ENCODE measurements at regions not wholly inside any gene's neighbourhood (a gene's known extent, or its start where the extent isn't known, plus 50 kb on each side); places are given as distances from the start of the nearest gene placed in this dataset.

GRCh38 chr7:41197769-41198168, 505.1 kb downstream of the INHBA start:
- Histone ChIP-seq H3K4ac (ENCODE audit: low read depth, low read length) (no peak overlapping the region), H3K18ac (ENCODE audit: insufficient read length, low read depth, low read length) (no peak overlapping the region), H4K91ac (ENCODE audit: insufficient read length, low read depth, low read length) (no peak overlapping the region), H4K20me1 (ENCODE audit: control insufficient read depth, insufficient read depth, insufficient read length) (no peaks in the 10 kb centered on the region), H3K27me3 (ENCODE audit: insufficient read depth, low read length) (no peaks in the 10 kb centered on the region), H2BK20ac (ENCODE audit: low read depth, low read length, poor library complexity, severe bottlenecking) (no peak overlapping the region), H3K4me2 (ENCODE audit: insufficient read depth, insufficient read length, low read length) (no peak overlapping the region), H3K23ac (ENCODE audit: insufficient read length, low read depth, low read length) (no peak overlapping the region), H2BK5ac (ENCODE audit: insufficient read length, low read length) (no peak overlapping the region), H3K56ac (ENCODE audit: insufficient read length, low read depth, low read length) (no peak overlapping the region), H2AK5ac (ENCODE audit: insufficient read length, low read length) (no peak overlapping the region), H3K79me1 (ENCODE audit: insufficient read depth, low read depth, low read length, poor library complexity, severe bottlenecking) (no peaks in the 10 kb centered on the region), H3T11ph (ENCODE audit: low read length) (no peak overlapping the region), H2BK120ac (ENCODE audit: low read depth, low read length, poor library complexity, severe bottlenecking) (no peak overlapping the region), H2BK15ac (ENCODE audit: low read depth, low read length) (no peak overlapping the region), H3K4me1 (ENCODE audit: insufficient read depth, low read length) (no peaks in the 10 kb centered on the region), H3K9ac (ENCODE audit: extremely low read depth, insufficient read length, low read length) (no peak overlapping the region), H4K5ac (ENCODE audit: insufficient read length, low read depth, low read length) (no peak overlapping the region), H2BK12ac (ENCODE audit: insufficient read length, low read depth, low read length) (no peak overlapping the region), H3K27ac (ENCODE audit: insufficient read length, low read depth, low read length) (no peak overlapping the region), H3K9me3 (ENCODE audit: control insufficient read depth, low read depth, low read length) (no peaks in the 10 kb centered on the region), H3K23me2 (ENCODE audit: insufficient read length, low read depth, low read length, poor library complexity, severe bottlenecking) (peaks cover 3% of the 10 kb centered on the region), H4K8ac (replicated peaks; ENCODE audit: insufficient read length, low read depth, low read length) (no peak overlapping the region), H3K79me2 (ENCODE audit: insufficient read depth, low read length) (no peaks in the 10 kb centered on the region), H3K14ac (ENCODE audit: insufficient read depth, low read length) (no peak overlapping the region), H2AFZ (ENCODE audit: low read length) (no peak overlapping the region)
- Mint-ChIP-seq H3K36me3 (ENCODE audit: insufficient read depth in 1 of 3, low read depth in 3 of 3) (no peaks in the 10 kb centered on the region), H3K4me1 (peaks cover 8% of the 10 kb centered on the region in 2 experiments), H3K27ac (no peak overlapping the region), H3K9me3 (no peaks in the 10 kb centered on the region), H3K27me3 (ENCODE audit: low read depth) (peaks cover 4% of the 10 kb centered on the region; the same call in 1 of the 2 replicates), H3K4me3 (no peak overlapping the region)
- WGBS (ENCODE audit: extremely low coverage, insufficient read length, low lambda C conversion rate), result no CpG with 5 or more reads among the region's 2 CpGs
- no peak for TF ChIP-seq CTCF (conservative IDR thresholded peaks at IDR 0.05)
- DNase-seq, result no peak

Data from H9 (cell line).